IMR-90 (cell line): ENCODE measurements at regions not wholly inside any gene's neighbourhood (a gene's known extent, or its start where the extent isn't known, plus 50 kb on each side); places are given as distances from the start of the nearest gene placed in this dataset.

Experiments
- MAFK ChIP-seq: IDR thresholded peaks from 2 replicates; pipeline ENCODE4 v1.6.1; 2012; ENCODE audit warnings: low read depth, low read length, improper control_type of control experiment
- POLR2A ChIP-seq: IDR thresholded peaks from 2 replicates; pipeline ENCODE4 v1.6.1; 2012; ENCODE audit warnings: mild to moderate bottlenecking, low read depth, low read length
- RAD21 ChIP-seq: IDR thresholded peaks from 2 replicates; pipeline ENCODE4 v1.6.1; 2012; ENCODE audit warnings: low read length, improper control_type of control experiment
- TF ChIP-seq, protein P1 (sequence below): conservative IDR thresholded peaks from 2 replicates; pipeline ENCODE4 v1.5.1; 2012; ENCODE audit warnings: mild to moderate bottlenecking, low read depth, low read length, improper control_type of control experiment
- TF ChIP-seq, protein P2 (sequence below): fragments of 150-350 bp; IDR thresholded peaks from 2 replicates; pipeline ENCODE4 v1.6.1; 2017; ENCODE audit warnings: mild to moderate bottlenecking, antibody characterized with exemption, low read length, low read depth

DNA sequence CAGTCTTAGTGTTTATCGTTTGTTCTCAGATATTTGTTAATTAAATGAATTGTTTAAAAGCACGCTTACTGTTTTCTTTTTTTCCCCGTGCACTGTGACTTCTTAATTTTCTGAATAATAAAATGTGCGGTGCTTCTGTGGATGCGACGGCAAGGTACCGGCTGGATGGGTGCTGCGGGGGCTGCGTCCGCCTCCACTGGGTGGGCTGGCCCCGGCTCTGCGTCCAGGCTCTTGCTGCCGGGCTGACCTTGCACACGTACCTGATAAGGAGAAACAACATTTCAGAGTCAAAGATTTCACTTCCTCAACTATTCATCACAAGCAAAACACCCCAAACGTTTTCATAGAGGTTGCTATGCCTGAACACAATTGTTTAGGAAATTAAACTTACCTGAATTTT is 404.0 kb upstream of the IRX1 start:
- TF ChIP-seq MAFK (no peak), POLR2A (no peak), RAD21 (no peak)
- TF ChIP-seq, protein P1, sequence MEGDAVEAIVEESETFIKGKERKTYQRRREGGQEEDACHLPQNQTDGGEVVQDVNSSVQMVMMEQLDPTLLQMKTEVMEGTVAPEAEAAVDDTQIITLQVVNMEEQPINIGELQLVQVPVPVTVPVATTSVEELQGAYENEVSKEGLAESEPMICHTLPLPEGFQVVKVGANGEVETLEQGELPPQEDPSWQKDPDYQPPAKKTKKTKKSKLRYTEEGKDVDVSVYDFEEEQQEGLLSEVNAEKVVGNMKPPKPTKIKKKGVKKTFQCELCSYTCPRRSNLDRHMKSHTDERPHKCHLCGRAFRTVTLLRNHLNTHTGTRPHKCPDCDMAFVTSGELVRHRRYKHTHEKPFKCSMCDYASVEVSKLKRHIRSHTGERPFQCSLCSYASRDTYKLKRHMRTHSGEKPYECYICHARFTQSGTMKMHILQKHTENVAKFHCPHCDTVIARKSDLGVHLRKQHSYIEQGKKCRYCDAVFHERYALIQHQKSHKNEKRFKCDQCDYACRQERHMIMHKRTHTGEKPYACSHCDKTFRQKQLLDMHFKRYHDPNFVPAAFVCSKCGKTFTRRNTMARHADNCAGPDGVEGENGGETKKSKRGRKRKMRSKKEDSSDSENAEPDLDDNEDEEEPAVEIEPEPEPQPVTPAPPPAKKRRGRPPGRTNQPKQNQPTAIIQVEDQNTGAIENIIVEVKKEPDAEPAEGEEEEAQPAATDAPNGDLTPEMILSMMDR, result no peak
- TF ChIP-seq, protein P2, sequence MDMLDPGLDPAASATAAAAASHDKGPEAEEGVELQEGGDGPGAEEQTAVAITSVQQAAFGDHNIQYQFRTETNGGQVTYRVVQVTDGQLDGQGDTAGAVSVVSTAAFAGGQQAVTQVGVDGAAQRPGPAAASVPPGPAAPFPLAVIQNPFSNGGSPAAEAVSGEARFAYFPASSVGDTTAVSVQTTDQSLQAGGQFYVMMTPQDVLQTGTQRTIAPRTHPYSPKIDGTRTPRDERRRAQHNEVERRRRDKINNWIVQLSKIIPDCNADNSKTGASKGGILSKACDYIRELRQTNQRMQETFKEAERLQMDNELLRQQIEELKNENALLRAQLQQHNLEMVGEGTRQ, result no peak
